Keratinocyte (primary cell): ENCODE measurements at regions not wholly inside any gene's neighbourhood (a gene's known extent, or its start where the extent isn't known, plus 50 kb on each side); places are given as distances from the start of the nearest gene placed in this dataset.

Experiments
- CTCF ChIP-seq, 3 experiments: IDR thresholded peaks in 1 of 3; conservative IDR thresholded peaks in 1 of 3; optimal IDR thresholded peaks in 1 of 3; 2 replicates in 2 of 3; 3 replicates in 1 of 3; pipeline versions ENCODE3 to v1.5.1; 2011; ENCODE audit warnings: low read length in 3 of 3, mild to moderate bottlenecking in 3 of 3, moderate library complexity in 2 of 3, control low read depth in 1 of 3, inconsistent platforms in 1 of 3; ENCODE audit not compliant: insufficient read depth in 2 of 3; ENCODE audit errors: extremely low read depth in 1 of 3
- EZH2 ChIP-seq: IDR thresholded peaks from one replicate; pipeline ENCODE4 v1.6.1; 2012; ENCODE audit warnings: inconsistent platforms, mild to moderate bottlenecking, low read length, moderate library complexity

DNA sequence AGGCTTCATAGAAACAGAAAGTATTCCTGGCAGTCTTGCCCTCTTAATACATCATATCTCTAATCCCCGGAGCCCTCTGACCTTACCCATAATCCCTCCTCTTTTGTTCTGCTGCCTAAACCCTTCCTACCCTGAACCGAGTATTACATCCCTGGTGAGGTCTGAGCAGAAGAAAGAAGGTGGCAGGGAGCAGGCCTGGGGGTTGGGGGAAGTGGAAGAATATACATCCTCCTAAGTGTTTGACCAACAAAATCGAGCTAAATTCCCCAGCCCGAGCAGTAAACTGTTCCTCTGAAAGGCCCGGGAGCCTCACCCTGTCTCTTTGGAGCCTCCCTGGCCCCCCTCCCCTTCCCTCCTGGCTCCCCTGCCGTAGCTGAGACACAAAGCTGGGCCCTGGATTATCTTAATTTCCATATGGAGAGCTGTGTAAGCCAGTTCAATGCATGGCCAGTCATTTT, 192.6 kb upstream of the LHX5 start:
- no peak for TF ChIP-seq CTCF (optimal IDR thresholded peaks at IDR 0.05 in 1 of 3, IDR thresholded peaks at IDR 0.05 in 1 of 3, conservative IDR thresholded peaks at IDR 0.05 in 1 of 3; ENCODE audit: extremely low read depth in 1 of 3, insufficient read depth in 2 of 3, low read length in 3 of 3)
- no peak for TF ChIP-seq EZH2
